ENCODE measurements at regions not wholly inside any gene's neighbourhood (a gene's known extent, or its start where the extent isn't known, plus 50 kb on each side); places are given as distances from the start of the nearest gene placed in this dataset.
"Not testable (repeated sequence)": the region's sequence is repeated elsewhere in the genome, so short reads cannot be mapped to it uniquely, and the experiment has no call there.

DNA sequence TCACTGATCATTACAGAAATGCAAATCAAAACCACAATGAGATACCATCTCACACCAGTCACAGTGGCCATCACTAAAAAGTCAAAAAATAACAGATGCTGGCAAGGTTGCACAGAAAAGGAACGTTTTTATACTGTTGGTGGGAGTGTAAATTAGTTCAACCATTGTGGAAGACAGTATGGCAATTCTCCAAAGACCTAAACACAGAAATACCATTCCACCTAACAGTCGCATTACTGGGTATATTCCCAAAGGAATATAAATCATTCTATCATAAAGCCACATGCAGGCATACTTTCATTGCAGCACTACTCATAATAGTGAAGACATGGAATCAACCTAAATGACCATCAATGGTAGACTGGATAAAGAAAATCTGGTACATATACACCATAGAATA lies 83.2 kb upstream of the ARID5B start:
- not testable (repeated sequence) for DNase-seq

DNA sequence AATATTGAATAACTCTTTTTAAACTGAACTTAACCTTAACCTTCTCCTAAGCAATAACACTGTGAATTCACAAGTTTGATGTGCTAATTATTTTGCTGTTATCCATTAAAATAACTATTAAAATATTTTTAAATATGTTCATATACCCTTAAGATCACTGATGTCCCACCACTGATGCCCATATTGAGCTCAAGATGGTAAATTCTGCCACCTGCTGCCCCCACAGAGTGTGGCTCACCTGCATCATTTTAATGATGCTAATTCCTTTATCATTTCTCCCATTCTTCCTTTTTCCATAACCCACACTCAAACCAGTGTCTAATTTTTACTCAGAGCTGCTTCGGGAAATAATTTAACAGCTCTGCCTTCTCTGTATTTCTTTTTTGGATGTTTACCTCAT lies 82.3 kb upstream of the ARID5B start:
- no peak for DNase-seq

DNA sequence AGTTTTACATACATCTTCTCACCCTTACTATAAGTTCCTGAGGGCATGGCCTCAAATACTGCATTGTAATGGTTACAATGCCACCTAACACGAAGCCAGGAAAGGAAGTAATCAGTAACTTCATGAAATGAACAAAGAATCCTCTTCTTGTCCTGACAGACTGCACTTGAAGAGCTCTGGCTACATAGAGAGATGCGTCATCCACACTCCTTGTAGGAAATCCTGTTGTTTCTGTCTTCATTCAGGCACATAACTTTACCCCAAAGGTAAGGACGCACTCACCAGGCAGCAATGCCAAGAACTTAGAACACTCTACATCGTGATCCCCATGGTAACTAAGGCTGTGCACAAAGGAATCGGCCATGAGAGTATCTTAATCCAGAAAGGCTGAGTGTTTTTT lies 80.3 kb upstream of the ARID5B start:
- DNase-seq, result no peak

DNA sequence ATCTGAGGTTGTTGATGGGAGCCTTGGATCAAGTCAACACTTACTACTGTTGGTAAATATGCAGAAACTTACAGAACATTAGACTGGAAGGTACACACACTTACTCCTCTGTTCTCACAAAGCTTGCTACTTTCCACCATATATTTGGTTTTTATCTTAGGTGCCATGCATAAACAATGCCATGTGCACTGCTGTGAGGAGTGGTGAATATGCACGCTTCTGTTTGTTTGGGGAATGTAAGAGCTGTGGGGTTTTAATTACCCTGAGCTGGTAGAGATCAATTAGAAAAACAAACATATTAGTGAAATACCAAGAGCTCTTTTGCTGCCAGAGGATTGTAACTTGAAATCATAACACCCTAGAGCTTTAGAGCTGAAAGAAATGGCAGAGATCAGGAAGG lies 79.8 kb upstream of the ARID5B start:
- no peak for DNase-seq

DNA sequence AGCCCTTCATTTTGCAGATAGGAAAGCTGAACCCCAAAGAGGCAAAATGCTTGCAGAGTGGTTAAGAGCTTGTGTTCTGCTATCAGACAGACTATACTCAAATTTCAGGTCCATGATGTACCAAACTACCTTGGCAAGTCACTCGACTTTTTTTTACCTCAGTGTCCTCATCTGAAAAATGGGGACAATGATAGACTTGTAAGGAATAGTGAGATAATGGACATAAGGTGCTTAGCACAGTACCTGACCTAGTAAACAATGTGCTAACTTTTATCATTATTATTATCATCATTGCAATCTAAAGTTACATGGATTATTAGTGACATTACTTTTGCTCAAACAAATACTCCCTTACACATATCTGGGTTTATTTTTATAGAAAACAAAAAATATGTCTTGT lies 79.4 kb upstream of the ARID5B start:
- no peak for DNase-seq

DNA sequence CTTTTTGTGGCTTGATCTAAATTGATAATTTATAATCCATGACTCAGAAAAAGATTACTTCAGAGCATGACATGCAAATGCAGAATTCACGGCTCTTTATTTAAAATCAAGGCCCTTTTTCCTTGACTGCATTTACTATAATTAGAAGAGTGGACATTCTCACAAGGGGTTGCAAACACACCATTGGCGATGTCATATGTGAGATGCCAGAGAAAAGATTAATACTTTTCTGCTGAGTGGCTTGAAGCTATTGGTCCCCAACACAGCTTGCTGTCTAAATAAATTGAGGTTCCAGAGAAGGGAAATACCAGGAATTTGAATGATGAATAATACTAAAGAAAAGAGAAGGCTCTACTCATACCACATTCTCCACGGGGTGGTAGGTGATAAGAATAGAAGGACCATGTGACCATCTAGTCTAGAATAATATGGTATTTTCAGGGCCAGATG lies 78.7 kb upstream of the ARID5B start:
- DNase-seq, result no peak

DNA sequence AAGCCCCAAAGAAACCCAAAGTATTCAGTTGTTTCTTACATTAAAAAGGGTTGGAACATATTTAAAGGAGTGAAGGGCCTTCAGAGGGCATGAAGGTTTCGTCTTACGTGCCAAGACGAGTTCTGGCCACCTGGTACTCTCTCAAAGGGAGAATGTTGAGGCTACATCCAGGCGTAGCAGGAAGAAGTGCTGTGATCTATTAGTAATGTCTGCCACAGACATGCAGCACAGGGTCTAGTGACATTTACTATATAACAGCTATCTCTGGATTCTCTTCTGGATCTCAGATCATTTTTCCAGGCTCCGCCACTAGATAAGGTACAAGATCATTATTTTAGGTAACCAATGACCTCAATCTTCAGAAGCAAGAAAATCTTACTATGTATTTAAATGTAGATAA lies 76.5 kb upstream of the ARID5B start:
- DNase-seq, result no peak

DNA sequence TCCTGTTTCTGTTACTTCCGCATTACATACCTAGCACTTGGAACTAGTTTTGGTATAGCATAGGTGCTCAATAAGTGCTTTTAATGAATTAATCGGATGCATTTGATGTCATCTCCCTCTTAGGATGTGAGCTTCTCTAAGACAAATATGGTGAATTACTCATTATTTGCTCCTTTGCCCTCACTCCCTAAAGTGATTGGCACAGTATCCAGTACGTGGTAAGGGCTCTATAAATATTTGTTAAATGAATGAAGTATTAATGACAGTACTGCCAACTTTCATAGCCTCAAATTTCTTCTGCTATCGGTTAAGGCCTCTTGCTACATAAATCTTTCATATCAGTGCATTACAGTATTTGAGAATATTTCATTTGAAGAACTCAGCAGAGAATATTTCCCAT lies 75.9 kb upstream of the ARID5B start:
- DNase-seq, result no peak

DNA sequence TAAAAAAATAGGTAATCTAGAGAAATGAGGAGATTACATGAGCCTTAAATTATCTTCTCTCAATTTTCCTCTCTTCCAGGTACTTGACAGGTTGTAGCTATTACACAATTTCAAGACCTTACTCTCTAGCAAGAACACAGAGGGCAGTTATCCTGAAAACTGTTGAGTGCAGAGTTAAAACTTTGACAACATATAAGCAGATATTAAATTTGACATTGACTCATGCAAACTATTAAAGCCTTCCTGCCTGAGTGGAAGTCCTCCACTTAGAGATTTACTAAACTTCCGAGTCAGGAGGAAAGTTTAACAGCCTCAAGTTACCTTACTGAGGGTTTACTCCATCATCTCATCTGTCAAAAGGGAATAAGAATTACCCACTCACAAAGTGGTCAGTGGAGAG lies 73.5 kb upstream of the ARID5B start:
- DNase-seq, result no peak

DNA sequence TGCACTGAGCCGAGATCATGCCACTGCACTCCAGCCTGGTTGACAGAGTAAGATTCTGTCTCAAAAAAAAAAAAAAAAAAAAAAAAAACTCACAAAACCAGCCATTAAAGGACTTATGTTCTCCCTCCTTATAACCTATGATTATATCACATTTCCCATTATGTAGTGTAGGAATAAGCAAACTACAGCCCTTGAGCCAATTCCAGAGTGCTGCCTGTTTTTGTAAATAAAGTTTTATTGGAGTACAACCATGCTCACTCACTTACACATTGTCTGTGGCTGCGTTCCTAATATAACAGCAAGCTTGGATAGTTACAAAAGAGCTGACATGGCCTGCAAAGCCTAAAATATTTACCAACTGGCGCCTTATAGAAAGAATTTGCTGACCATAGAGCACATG lies 72.7 kb upstream of the ARID5B start:
- no peak for DNase-seq

DNA sequence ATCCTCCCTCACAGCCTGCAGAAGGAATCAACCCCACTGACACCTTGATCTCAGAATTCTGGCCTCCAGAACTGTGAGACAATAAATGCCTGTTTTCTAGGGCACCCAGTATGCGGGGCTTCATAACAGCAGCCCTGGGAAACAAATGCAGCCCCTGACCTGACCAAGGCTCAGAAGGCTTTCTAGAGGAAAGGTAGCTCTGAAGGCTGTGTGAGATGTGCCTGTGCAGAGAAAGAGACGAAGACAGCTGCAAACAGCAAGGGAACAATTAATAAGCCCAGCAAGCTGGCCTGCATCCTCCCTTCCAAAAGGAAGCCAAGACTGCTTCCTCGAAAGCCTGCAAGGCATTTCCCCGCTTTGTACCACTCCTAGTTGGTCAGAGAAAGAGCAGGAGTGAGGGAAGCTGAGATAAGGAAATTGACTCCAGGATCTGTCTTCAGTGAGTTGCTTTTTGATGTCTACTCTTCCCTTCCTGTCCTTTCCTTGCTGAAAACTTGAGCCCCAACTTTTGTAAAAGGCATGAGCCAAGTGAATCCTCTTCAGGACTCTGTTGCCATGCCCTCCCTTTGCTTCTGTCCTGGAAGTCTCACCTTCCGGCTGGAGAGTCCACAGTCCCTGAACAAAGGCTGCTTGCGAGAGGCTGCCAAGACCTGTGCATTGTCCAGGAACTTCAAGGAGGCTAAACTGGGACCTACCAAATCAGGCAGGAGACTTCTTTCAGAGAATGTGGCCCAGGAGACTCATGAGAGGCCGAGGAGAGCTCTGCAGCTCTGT lies 71.2 kb upstream of the ARID5B start:
- no peak for DNase-seq

DNA sequence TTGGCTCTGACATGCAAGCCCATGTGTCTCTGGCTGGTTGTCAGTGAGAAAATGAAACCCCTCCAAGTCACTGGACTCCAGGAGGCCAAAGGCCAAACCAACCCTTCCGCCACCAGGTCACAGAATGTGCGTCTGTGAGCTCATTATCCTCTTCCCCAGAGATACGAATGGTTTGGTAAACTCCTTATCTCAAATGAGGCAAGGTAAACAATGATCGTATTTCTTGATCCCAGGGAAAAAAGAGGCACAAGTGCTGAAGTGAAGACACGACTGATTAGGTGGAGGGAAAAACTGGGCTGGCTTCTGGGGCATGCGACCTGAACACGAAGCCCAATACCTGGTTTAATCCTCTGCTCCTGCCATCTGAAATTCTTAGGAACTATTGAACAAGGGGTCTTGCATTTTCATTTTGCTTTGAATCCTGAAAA lies 70.6 kb upstream of the ARID5B start:
- no peak for DNase-seq

DNA sequence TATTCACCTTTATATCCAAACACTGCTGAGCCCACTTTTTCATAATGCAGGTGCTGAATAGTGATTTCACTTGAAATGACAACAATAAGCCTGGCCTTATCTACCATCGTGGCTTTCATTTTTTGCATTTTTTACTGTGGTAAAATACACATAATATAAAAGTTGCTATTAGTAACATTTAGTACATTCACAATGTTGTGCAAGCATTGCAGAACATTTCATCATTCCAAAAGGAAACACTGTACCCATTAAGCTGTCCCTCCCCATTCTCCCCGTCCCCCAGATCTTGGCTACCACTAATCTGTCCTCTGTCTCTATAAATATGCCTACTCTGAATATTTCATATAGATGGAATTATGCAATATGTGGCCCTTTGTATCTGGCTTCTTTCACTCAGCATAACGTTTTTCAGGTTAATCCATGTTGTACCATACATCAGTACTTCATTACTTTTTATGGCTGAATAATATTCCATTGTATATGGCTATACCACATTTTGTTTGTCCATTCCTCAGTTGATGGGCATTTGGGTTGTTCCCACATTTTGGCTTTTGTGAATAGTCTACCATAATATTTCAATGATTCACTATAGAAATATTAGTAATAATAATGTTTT lies 68.5 kb upstream of the ARID5B start:
- DNase-seq, result no peak

DNA sequence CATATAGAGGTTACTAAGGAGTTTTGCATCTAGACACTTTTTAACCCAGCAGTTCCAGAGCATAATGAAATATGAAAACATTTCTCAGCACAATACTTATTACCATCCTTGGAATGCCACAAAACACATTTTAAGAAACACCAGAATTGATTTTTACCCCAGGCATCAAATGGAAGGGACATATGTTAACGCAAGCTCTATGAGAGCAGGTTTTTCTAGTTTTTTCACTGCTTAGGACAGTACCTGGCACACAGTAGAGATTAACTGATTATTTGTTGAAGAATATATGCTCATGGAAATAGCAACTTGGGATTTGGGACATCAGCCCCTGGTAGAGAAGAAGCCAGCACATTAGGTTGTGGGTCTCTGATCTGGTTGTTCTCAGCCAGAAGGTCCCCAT lies 67.0 kb upstream of the ARID5B start:
- DNase-seq, result no peak

DNA sequence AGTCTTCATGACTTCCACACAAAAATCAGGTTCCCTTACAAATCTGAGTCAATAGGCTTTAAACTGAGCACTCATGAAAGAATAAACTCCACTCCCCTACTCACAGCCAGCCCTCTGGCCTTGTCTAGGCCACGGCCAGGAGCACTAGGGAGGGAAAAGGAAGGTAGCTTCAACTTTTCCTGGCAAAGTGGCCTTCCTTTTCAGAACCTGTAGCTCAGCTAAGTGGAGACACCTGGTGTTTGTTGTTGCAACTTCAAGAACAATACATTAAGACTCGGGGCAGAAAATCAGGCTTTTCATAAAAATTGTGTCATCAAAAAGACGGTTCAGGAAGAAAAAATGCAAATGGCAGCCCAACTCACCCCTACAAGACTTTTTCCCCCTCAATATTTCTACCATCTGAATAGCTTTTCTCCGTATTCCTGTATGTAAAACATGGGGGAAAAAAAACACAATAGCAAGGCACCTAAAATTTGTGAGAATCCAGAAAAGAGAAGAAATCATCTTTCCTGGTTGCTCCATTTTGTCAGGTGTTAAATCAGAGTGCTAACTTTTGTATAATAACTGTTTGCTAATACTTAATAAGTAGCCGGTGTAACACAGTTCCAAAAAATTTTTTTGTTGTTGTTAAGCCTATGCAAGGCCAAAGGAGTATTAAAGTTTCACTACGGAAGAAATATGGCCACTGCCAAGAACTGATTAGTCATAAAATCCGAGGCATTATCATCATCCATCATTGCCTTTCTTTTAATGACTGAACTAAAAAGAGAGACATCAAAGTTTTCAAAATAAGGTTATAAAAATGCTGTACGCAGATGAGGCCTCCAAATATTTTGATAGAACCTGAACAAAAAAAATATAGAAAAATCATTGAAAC lies 66.2 kb upstream of the ARID5B start:
- peak in 1 of 2 donors; percentile 13 for DNase-seq

DNA sequence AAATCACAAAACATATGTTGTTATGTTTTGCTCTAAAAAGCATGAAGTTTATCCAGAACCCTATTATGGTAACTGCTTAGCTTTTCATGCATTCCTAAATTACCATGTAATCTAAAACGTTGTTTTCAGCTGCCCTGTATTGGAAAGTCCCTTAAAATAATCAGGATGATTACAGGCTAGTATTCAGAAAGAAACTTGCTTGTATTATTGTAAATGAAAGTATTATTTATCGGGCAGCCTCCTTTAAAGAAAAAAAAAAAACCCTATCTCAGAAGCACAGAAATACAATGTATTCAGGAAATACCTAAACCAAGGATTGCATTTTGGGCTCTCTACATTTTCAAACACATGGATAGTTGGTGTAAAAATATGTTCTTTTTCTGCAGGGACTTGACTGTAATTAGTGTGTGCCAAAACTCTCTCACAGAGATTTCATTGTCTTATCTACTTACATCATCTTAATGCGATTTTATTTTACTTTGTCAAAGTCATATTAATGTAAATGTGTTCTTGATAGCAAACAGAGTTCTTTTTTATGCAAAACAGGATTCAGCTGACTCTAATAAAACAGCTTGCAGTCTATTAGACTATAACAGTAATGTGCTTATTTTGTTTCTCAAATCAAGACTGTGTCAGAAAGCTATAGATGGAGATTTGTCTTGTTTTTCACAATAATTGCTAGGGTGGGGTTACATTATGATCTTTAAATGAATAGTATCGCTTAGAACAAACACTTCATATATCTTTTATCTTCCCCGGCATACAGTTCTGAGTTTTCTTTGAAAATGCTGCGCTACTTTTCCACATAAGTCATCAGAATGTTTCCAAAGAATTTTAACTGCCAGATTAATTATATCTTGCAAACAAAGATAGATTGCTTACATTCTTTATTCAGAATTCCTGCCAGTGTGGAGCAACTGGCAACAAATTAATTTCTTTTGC lies 65.3 kb upstream of the ARID5B start:
- no peak for DNase-seq

DNA sequence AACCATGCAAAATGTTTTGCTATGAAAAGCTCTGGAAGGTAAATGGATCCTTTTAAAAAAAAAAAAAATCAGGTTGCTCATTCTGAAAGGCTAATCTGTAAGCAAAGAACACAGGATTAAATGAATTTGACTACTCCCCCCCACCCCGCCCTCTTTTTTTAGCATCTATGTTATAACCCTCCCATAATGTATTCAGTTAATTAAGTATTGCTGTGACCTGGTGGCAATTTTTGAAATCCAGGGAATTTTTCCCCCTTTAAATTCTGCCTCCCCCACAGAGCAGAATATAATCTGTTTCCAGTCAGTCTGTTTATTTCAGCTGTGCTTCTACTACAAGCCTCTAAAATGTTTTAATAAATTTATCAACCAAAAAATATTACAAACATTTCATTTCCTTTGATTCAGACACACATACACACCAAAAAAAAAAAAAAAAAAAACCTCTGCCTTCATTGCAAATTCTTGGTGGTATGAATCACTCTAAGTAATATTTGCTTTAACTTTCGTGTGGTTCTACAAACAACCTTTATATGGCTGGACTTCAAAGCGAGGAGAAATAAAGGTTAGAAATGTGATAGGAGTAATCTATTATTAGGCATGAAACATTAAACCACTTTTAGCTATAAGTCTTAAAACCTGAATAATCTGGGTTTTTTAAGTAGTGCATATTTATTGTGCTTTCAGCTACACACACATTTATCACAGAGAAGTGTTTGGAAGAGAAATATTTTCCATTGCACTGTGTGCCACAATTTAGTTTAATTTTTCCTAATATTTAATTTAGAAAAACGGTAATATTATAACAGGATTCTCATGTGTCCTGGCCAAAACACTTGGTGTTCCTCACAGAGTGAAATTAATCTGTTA lies 64.4 kb upstream of the ARID5B start:
- no peak for DNase-seq

DNA sequence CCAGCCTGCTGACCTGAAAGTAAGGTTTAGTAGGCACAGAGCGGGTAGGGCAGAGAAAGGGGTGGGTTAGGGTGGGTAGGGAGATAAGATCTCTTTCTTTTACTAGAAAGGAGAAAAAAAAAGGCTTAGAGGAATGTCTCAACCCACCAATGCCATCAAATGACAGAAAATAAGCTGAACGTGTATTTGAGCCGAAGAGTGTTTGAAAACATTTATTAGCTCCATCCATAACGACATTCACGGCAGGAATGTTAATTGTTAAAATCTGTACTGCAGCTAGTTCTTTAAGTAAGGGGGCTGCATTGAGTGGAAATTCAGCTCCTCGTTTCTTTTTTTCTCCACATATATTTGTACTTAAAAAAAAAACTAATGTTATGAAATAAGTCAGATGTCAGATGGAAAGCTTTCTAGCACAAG lies 63.7 kb upstream of the ARID5B start:
- no peak for DNase-seq

DNA sequence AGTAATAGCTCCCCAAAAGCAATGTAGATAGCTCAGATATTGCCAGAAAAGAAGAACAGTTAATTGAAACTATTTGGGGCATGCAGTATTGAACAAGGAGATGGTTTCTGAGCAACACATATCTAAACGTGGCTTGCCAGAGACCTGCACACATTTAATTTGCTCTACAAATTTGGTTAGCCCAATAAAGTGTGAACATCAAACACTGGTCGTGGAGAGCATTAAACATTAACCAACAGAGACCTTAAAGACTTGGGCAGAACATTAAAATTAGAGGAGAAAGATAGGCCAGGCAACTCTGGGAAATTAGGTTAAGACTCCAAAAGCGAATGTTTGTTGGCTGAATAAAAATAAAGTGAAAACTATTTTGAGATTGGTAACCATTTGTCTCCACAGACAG lies 61.6 kb upstream of the ARID5B start:
- DNase-seq, result no peak

DNA sequence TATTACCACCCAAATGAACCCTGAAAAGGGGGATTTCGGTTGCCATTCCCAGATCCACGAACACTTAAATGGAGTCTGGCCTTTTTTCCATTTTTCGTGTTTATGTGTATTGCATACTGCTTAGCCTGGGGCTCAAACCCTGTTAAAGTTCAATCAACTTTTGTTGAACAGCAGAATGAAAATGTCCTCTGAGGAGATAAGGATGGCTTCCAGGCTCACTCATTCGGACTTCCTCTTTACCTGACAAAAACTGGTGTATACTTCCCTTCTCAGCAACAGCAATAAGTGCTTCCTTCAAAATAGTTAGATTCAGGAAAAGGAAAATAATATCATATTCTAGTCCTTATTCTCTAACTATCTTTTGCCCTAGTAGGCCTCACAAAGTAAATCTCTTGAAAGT lies 61.1 kb upstream of the ARID5B start:
- no peak for DNase-seq

DNA sequence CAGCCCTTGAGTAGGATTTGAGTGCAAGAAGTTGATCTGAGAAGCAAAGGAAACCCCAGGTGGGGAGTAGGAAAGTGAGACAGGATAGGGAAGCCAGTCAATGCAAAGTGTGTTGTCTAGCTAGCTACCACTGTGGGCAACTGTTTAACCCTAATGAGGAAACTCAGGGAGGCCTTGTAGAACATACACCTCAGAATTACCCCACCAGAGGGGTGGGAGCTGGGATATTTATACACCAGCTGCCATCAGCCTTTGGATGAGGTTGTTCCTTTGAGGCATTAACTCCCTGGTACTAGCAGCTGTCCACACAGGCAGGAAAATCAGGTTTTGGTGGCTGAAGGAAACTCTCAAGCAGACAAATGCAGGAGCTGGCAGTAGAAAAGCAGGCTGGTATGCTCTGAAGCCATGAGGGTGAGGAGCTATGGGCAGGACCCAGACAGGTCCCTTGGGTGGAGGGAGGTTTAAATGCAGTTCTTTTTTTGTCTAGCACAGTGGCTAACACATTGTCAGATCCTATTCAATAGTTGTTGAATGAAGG lies 60.1 kb upstream of the ARID5B start:
- DNase-seq, result no peak
